Natural killer cell (primary cell): ENCODE measurements at regions not wholly inside any gene's neighbourhood (a gene's known extent, or its start where the extent isn't known, plus 50 kb on each side); places are given as distances from the start of the nearest gene placed in this dataset.

ENCODE experiments used
- ATAC-seq, 3 donors: fragments of 150-1000 bp in 2 of 3; fragments of 200-7000 bp in 1 of 3; cut with Tn5 transposase; 1 replicate in 1 of 3; 2 replicates in 2 of 3; pipeline ENCODE4 v1.10.0; 2021; ENCODE audit warnings: mild to moderate bottlenecking in 2 of 3, moderate library complexity in 2 of 3
- DNase-seq, 2 donors: peaks; one replicate each; pipeline versions ENCODE4 v3.0.0 to v3.0.0-alpha.2; 2013 to 2021; ENCODE audit warnings: mixed read lengths in 1 of 2
- H3K27ac ChIP-seq: one replicate; pipeline ENCODE4 v1.5.1; 2013; ENCODE audit warnings: mild to moderate bottlenecking, low read length
- H3K27me3 ChIP-seq: one replicate; pipeline ENCODE4 v1.6.1; 2013; ENCODE audit warnings: low read length; ENCODE audit not compliant: control insufficient read depth, insufficient read depth
- H3K36me3 ChIP-seq: one replicate; pipeline ENCODE4 v1.6.1; 2013; ENCODE audit warnings: low read length; ENCODE audit not compliant: control insufficient read depth, insufficient read depth
- H3K4me1 ChIP-seq: one replicate; pipeline ENCODE4 v1.6.1; 2013; ENCODE audit warnings: low read length; ENCODE audit not compliant: control insufficient read depth, insufficient read depth
- H3K4me3 ChIP-seq: one replicate; pipeline ENCODE4 v1.5.1; 2013; ENCODE audit warnings: low read length
- H3K9me3 ChIP-seq: one replicate; pipeline ENCODE4 v1.6.1; 2013; ENCODE audit warnings: low read length; ENCODE audit not compliant: control insufficient read depth, insufficient read depth
- H3K27ac Mint-ChIP-seq, 2 donors: one replicate each; pipeline ENCODE4 v1.8.0; 2022; ENCODE audit warnings: mild to moderate bottlenecking in 2 of 2, mixed read lengths in 2 of 2, moderate library complexity in 1 of 2
- H3K27me3 Mint-ChIP-seq, 2 donors: one replicate each; pipeline ENCODE4 v1.8.0; 2022; ENCODE audit warnings: low read depth in 2 of 2, mixed read lengths in 2 of 2
- H3K36me3 Mint-ChIP-seq: one replicate; pipeline ENCODE4 v1.8.0; 2022; ENCODE audit warnings: mixed read lengths
- H3K4me1 Mint-ChIP-seq, 2 donors: one replicate each; pipeline ENCODE4 v1.8.0; 2022; ENCODE audit warnings: mixed read lengths in 2 of 2
- H3K4me3 Mint-ChIP-seq: one replicate; pipeline ENCODE4 v1.8.0; 2022; ENCODE audit warnings: mild to moderate bottlenecking, moderate library complexity, mixed read lengths
- H3K9me3 Mint-ChIP-seq, 2 donors: one replicate each; pipeline ENCODE4 v1.8.0; 2022; ENCODE audit warnings: mixed read lengths in 2 of 2
- CTCF ChIP-seq: fragments of 200-600 bp; IDR thresholded peaks from one replicate; pipeline ENCODE4 v1.8.0; 2022; ENCODE audit warnings: antibody characterized with exemption
- WGBS: methylation state at CpG from one replicate; pipeline ENCODE4 v1.1.7; 2013; ENCODE audit warnings: missing lambda C conversion rate; ENCODE audit not compliant: insufficient coverage; 5-methylcytosine and 5-hydroxymethylcytosine counted together
- intact Hi-C: fragments of 100-400 bp; cut with micrococcal nuclease; formaldehyde crosslinking; loops from one replicate; pipeline ENCODE4 v1.14.2; 2022

GRCh38 chr17:70610161-70610560 lies 440.8 kb downstream of the KCNJ2 start:
- Mint-ChIP-seq H3K36me3 (no peaks in the 10 kb centered on the region), H3K4me1 (no peaks in the 10 kb centered on the region), H3K27me3 (no peaks in the 10 kb centered on the region), H3K4me3 (no peak overlapping the region), H3K27ac (no peak overlapping the region), H3K9me3 (peaks cover 0 to 2% of the 10 kb centered on the region in 2 donors)
- H3K4me3 ChIP-seq = no peak overlapping the region
- intact Hi-C loops = no loop called here
- H3K9me3 ChIP-seq = no peaks in the 10 kb centered on the region
- H3K4me1 ChIP-seq = no peaks in the 10 kb centered on the region
- no peaks in the 10 kb centered on the region for H3K36me3 ChIP-seq
- no peak for TF ChIP-seq CTCF
- DNase-seq = no peak
- 80% methylated on average over 2 of the region's 5 CpGs for WGBS
- no peak overlapping the region for H3K27ac ChIP-seq
- H3K27me3 ChIP-seq = no peaks in the 10 kb centered on the region
- no peak for ATAC-seq

- no peak overlapping the region for H3K27ac Mint-ChIP-seq
- WGBS = 86% methylated on average over 1 of the region's 1 CpG
Measured at GRCh38 chr17:70613681-70614080, 444.3 kb downstream of the KCNJ2 start.

GRCh38 chr17:70615831-70616230 lies 446.5 kb downstream of the KCNJ2 start:
- H3K4me1 ChIP-seq = no peaks in the 10 kb centered on the region
- Mint-ChIP-seq H3K9me3 (peaks cover 6 to 7% of the 10 kb centered on the region in 2 donors), H3K36me3 (no peaks in the 10 kb centered on the region), H3K27me3 (no peaks in the 10 kb centered on the region), H3K4me1 (no peaks in the 10 kb centered on the region), H3K27ac (no peak overlapping the region), H3K4me3 (no peak overlapping the region)
- no peak for TF ChIP-seq CTCF
- H3K36me3 ChIP-seq = no peaks in the 10 kb centered on the region
- 63% methylated on average over 2 of the region's 2 CpGs for WGBS
- H3K9me3 ChIP-seq = no peaks in the 10 kb centered on the region
- H3K27me3 ChIP-seq = no peaks in the 10 kb centered on the region
- intact Hi-C loops = no loop called here
- no peak overlapping the region for H3K27ac ChIP-seq
- no peak for ATAC-seq
- no peak for DNase-seq
- no peak overlapping the region for H3K4me3 ChIP-seq

More at GRCh38 chr17:70613681-70614080, 444.3 kb downstream of the KCNJ2 start:
- no peak for TF ChIP-seq CTCF
- H3K4me3 ChIP-seq = no peak overlapping the region
- no peaks in the 10 kb centered on the region for H3K9me3 ChIP-seq
- DNase-seq = no peak
- Mint-ChIP-seq H3K4me3 (no peak overlapping the region), H3K4me1 (no peaks in the 10 kb centered on the region), H3K27me3 (no peaks in the 10 kb centered on the region), H3K36me3 (no peaks in the 10 kb centered on the region), H3K9me3 (peaks cover 5 to 6% of the 10 kb centered on the region in 2 donors)
- ATAC-seq = no peak
- H3K27ac ChIP-seq = no peak overlapping the region
- H3K27me3 ChIP-seq = no peaks in the 10 kb centered on the region
- intact Hi-C loops = no loop called here
- no peaks in the 10 kb centered on the region for H3K4me1 ChIP-seq
- no peaks in the 10 kb centered on the region for H3K36me3 ChIP-seq

GRCh38 chr17:70618641-70619040 lies 449.3 kb downstream of the KCNJ2 start:
- WGBS = 85% methylated on average over 2 of the region's 4 CpGs
- ATAC-seq = no peak
- H3K4me3 Mint-ChIP-seq = no peak overlapping the region
- no peaks in the 10 kb centered on the region for H3K27me3 Mint-ChIP-seq
- no peaks in the 10 kb centered on the region for H3K9me3 ChIP-seq
- peaks cover 3% of the 10 kb centered on the region for H3K4me1 ChIP-seq
- no peak overlapping the region for H3K4me3 ChIP-seq
- H3K36me3 Mint-ChIP-seq = no peaks in the 10 kb centered on the region
- no peak for TF ChIP-seq CTCF
- peaks cover 6 to 7% of the 10 kb centered on the region in 2 donors for H3K9me3 Mint-ChIP-seq
- no peaks in the 10 kb centered on the region for H3K27me3 ChIP-seq
- peaks cover 0 to 8% of the 10 kb centered on the region in 2 donors for H3K4me1 Mint-ChIP-seq
- DNase-seq = no peak
- intact Hi-C loops = no loop called here
- no peaks in the 10 kb centered on the region for H3K36me3 ChIP-seq
- H3K27ac Mint-ChIP-seq = no peak overlapping the region
- H3K27ac ChIP-seq = no peak overlapping the region
